BE2C (cell line): ENCODE measurements at regions not wholly inside any gene's neighbourhood (a gene's known extent, or its start where the extent isn't known, plus 50 kb on each side); places are given as distances from the start of the nearest gene placed in this dataset.

Source experiments
- DNase-seq: peaks from one replicate; pipeline ENCODE4 v3.0.0-alpha.2; 2020
- H3K27me3 ChIP-seq: fragments of 250-450 bp; sonication (Bioruptor Pico); 2 replicates; pipeline ENCODE4 v1.5.1; 2020; ENCODE audit warnings: mild to moderate bottlenecking
- H3K36me3 ChIP-seq: fragments of 250-450 bp; sonication (Bioruptor Pico); 2 replicates; pipeline ENCODE4 v1.5.1; 2020; ENCODE audit warnings: mild to moderate bottlenecking
- H3K4me1 ChIP-seq: fragments of 250-450 bp; sonication (Bioruptor Pico); 2 replicates; pipeline ENCODE4 v1.5.1; 2020
- H3K4me3 ChIP-seq: 2 replicates; pipeline ENCODE4 v1.5.1; 2011; ENCODE audit warnings: low read depth, low read length
- H3K9me3 ChIP-seq: fragments of 250-450 bp; sonication (Bioruptor Pico); 2 replicates; pipeline ENCODE4 v1.5.1; 2020
- TF ChIP-seq, protein P1 (sequence below): IDR thresholded peaks from 2 replicates; pipeline ENCODE4 v1.5.1; 2012; ENCODE audit warnings: mild to moderate bottlenecking, low read depth, low read length

- no peak for DNase-seq
- no peaks in the 10 kb centered on the region for H3K36me3 ChIP-seq
These were observed 166.2 kb upstream of the ZNF462 start for GRCh38 chr9:106696804-106697203.

GRCh38 chr9:106697390-106697749 lies 165.6 kb upstream of the ZNF462 start:
- peaks cover 12% of the 10 kb centered on the region for H3K4me1 ChIP-seq
- H3K4me3 ChIP-seq, result peak overlapping the region; percentile 54
- TF ChIP-seq, protein P1, sequence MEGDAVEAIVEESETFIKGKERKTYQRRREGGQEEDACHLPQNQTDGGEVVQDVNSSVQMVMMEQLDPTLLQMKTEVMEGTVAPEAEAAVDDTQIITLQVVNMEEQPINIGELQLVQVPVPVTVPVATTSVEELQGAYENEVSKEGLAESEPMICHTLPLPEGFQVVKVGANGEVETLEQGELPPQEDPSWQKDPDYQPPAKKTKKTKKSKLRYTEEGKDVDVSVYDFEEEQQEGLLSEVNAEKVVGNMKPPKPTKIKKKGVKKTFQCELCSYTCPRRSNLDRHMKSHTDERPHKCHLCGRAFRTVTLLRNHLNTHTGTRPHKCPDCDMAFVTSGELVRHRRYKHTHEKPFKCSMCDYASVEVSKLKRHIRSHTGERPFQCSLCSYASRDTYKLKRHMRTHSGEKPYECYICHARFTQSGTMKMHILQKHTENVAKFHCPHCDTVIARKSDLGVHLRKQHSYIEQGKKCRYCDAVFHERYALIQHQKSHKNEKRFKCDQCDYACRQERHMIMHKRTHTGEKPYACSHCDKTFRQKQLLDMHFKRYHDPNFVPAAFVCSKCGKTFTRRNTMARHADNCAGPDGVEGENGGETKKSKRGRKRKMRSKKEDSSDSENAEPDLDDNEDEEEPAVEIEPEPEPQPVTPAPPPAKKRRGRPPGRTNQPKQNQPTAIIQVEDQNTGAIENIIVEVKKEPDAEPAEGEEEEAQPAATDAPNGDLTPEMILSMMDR, result no peak
- H3K27me3 ChIP-seq, result no peaks in the 10 kb centered on the region
- H3K36me3 ChIP-seq, result no peaks in the 10 kb centered on the region
- DNase-seq, result peak; percentile 56
- no peaks in the 10 kb centered on the region for H3K9me3 ChIP-seq

More at GRCh38 chr9:106696804-106697203, 166.2 kb upstream of the ZNF462 start:
- no peaks in the 10 kb centered on the region for H3K9me3 ChIP-seq
- peaks cover 12% of the 10 kb centered on the region for H3K4me1 ChIP-seq
- no peaks in the 10 kb centered on the region for H3K27me3 ChIP-seq
- H3K4me3 ChIP-seq, result no peak overlapping the region
- TF ChIP-seq, protein P1, result no peak

GRCh38 chr9:106697750-106698502 lies 165.0 kb upstream of the ZNF462 start:
- TF ChIP-seq, protein P1, result no peak
- Histone ChIP-seq H3K9me3 (no peaks in the 10 kb centered on the region), H3K27me3 (no peaks in the 10 kb centered on the region), H3K4me1 (peaks cover 12% of the 10 kb centered on the region), H3K36me3 (no peaks in the 10 kb centered on the region), H3K4me3 (peak overlapping the region; percentile 54)
- DNase-seq, result peak; percentile 93

- H3K4me1 ChIP-seq, result peaks cover 4% of the 10 kb centered on the region; the same call in 1 of the 2 replicates
- DNase-seq, result no peak
- no peaks in the 10 kb centered on the region for H3K36me3 ChIP-seq
- H3K27me3 ChIP-seq, result no peaks in the 10 kb centered on the region
- TF ChIP-seq, protein P1, result no peak
- 0 out of 2 replicates have a peak, but pooled peaks cover 2% of the 10 kb centered on the region for H3K9me3 ChIP-seq
- H3K4me3 ChIP-seq, result no peak overlapping the region
These were observed 162.3 kb upstream of the ZNF462 start for GRCh38 chr9:106700676-106701075.

- H3K9me3 ChIP-seq, result 0 out of 2 replicates have a peak, but pooled peaks cover 2% of the 10 kb centered on the region
- no peaks in the 10 kb centered on the region for H3K27me3 ChIP-seq
- peaks cover 4% of the 10 kb centered on the region; the same call in 1 of the 2 replicates for H3K4me1 ChIP-seq
- no peak for DNase-seq
- TF ChIP-seq, protein P1, result no peak
- no peaks in the 10 kb centered on the region for H3K36me3 ChIP-seq
- no peak overlapping the region for H3K4me3 ChIP-seq
These were observed 161.4 kb upstream of the ZNF462 start for GRCh38 chr9:106701611-106702010.

GRCh38 chr9:106704056-106704615 lies 158.8 kb upstream of the ZNF462 start:
- Histone ChIP-seq H3K27me3 (no peaks in the 10 kb centered on the region), H3K4me3 (no peak overlapping the region), H3K4me1 (no peaks in the 10 kb centered on the region), H3K9me3 (0 out of 2 replicates have a peak, but pooled peaks cover 2% of the 10 kb centered on the region), H3K36me3 (no peaks in the 10 kb centered on the region)
- TF ChIP-seq, protein P1, result no peak
- DNase-seq, result no peak
